HAP-1 (cell line): ENCODE measurements at regions not wholly inside any gene's neighbourhood (a gene's known extent, or its start where the extent isn't known, plus 50 kb on each side); places are given as distances from the start of the nearest gene placed in this dataset.

Experiments
- DNase-seq, 2 experiments: peaks; one replicate each; pipeline ENCODE4 v3.0.0-alpha.2; 2016 to 2020; ENCODE audit warnings: low spot score in 2 of 2
- H3K27me3 ChIP-seq: fragments of 250-450 bp; sonication (Bioruptor Pico); 2 replicates; pipeline ENCODE4 v1.5.1; 2020; ENCODE audit warnings: low read depth, mild to moderate bottlenecking, moderate library complexity
- H3K36me3 ChIP-seq: fragments of 250-450 bp; sonication (Bioruptor Pico); replicated peaks from 2 replicates; pipeline ENCODE4 v1.5.1; 2020; ENCODE audit warnings: mild to moderate bottlenecking
- H3K4me1 ChIP-seq: fragments of 250-450 bp; sonication (Bioruptor Pico); 2 replicates; pipeline ENCODE4 v1.5.1; 2020; ENCODE audit warnings: mild to moderate bottlenecking
- H3K4me3 ChIP-seq: fragments of 250-450 bp; sonication (Bioruptor Pico); 2 replicates; pipeline ENCODE4 v1.5.1; 2020; ENCODE audit warnings: mild to moderate bottlenecking, moderate library complexity
- H3K9me3 ChIP-seq: fragments of 250-450 bp; sonication (Bioruptor Pico); 2 replicates; pipeline ENCODE4 v1.5.1; 2020; ENCODE audit warnings: mild to moderate bottlenecking, moderate library complexity
- in situ Hi-C: fragments of 300-500 bp; cut with MboI; formaldehyde crosslinking; loops from 3 replicates; pipeline ENCODE4 v1.14.3; 2020; ENCODE audit warnings: low sequenced_read_pairs, inconsistent platforms, mixed read lengths

DNA sequence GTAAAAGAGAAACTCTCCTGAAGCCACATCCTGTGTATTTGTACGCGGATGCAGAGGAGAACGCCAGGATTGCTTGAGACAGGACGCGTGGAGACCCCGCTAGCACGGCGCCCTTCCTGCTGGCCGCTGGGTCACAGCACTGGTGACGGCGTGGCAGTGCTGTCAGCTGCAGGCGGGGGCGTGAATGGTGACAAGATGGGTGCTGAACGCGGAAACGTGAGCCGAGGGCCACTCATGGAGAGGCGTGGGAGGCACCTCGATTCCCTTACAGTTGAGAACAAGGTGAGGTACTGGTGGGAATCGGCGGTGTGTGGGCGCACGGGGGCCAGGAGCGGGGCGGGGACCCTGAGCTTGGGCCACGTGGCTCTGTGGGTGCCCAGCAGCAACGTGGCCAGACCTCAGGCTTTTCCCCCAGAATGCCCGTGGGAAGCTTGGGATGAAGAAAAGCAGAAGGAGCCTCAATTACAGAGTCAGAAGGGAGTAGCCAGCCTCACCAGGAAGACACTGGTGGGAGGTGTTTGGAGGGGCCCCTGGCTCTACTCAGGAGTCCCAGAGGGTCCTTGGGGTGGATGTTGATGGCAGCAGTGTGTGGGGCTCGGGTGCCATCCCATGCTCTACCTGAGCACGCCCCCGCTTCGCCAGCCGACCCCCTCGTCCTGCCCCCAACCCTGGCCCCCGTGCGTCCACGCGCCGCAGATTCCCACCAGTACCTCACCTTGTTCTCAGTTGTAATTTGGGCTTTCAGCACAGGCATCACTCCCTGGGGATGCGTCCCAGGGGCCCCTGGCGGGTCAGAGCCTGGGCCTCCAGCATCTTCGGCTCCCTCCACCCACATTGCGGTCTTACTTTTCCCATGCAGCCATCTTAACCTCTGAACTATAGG, 208.4 kb upstream of the TCERG1L start:
- H3K27me3 ChIP-seq = no peaks in the 10 kb centered on the region
- DNase-seq = no peak
- H3K36me3 ChIP-seq = no peaks in the 10 kb centered on the region
- H3K4me1 ChIP-seq = no peaks in the 10 kb centered on the region
- in situ Hi-C loops = no loop called here
- no peaks in the 10 kb centered on the region for H3K9me3 ChIP-seq
- H3K4me3 ChIP-seq = no peak overlapping the region

DNA sequence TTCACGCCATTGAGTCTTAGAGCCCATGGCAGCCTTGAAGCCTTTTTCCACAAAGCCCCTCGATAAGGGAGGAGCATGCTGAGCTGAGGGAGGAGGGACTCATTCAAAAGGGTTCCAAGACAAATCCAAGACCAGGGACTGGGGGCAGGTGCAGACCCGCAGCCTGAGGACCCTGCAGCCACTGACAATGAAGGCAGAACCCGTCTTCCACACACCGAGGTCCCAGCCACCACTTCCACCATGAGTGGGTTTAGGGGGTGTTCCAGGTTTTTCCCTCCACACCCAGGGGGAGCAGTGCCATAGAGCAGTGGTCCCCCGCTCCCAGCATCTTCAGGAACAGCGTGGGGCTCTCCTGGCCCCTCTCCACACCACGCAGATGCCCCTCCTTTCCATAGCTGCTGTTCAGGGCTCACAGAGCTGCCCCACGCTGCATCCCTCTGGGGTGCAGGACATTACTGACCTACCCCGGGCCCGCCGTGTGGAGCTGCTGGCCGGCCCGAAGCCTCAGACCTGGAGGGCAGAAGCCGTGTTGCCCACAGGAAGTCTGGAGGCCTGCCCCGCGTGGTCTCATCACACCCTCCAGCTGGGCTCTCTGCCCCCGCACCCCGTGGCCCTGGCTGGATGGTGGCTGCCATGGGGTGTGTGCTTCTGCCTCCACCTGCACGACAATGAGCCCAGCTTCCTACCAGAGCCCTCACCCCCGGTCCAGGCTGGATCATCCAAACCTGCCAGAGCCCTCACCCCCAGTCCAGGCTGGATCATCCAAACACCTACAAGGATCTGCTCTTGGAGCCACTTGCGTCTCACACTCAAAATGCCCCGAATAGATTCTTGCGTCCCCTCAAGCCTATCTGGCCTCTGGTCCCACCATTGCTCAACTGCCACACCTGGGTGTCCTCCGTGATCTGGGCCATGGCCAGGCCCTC, 220.0 kb upstream of the TCERG1L start:
- no peaks in the 10 kb centered on the region for H3K4me1 ChIP-seq
- H3K4me3 ChIP-seq = no peak overlapping the region
- no peaks in the 10 kb centered on the region for H3K9me3 ChIP-seq
- no peaks in the 10 kb centered on the region for H3K27me3 ChIP-seq
- H3K36me3 ChIP-seq = no peaks in the 10 kb centered on the region
- in situ Hi-C loops = no loop called here
- no peak for DNase-seq

DNA sequence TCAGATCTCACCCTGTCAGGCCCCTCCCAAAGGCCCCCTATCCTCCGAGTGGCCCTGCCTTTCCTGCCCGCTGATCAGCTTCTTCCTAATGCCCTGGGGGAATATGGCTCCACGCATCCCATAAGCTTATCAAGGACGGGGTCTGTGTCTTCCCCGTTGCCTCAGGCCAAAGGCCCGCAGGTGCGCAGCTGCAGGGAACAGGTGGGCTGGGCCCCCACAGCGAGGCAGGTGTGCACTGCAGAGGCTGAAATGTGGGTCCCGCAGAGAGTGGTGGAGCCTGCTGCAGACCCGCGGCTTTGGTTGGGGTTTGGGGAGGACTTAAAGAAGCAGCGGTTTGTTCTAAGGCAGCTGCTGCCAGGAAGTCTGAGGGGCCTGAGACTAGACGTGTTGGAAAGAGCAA, 220.8 kb upstream of the TCERG1L start:
- no peaks in the 10 kb centered on the region for H3K9me3 ChIP-seq
- H3K36me3 ChIP-seq = no peaks in the 10 kb centered on the region
- in situ Hi-C loops = no loop called here
- no peaks in the 10 kb centered on the region for H3K4me1 ChIP-seq
- no peaks in the 10 kb centered on the region for H3K27me3 ChIP-seq
- no peak overlapping the region for H3K4me3 ChIP-seq
- no peak for DNase-seq

DNA sequence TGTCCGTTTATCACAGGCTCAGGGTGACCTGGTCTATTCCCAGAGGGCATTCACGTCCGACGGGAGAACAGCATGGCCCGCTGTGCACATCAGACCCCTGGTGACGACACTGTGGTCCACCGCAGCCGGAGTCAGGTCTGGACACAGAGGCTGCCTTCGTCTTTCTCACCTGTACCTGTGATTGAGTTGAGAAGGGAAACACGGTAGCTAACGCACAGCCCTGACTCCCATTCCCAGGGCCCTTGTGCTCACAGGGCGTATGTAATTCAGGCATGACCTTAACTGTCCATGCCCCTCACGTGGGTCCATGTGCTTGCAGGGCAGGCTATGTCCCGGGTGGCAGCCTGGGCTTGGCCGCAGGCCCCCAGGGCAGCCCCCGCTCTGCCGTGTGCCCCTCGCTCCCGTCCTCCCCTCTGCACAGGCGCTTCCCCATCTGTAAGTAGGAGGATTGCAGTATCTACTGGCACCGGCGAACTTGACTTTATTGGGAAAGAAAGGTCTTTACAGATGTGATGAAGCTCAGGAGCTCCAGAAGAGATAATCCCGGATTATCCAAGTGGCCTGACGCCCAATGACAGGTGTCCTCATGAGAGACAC, 221.3 kb upstream of the TCERG1L start:
- no peaks in the 10 kb centered on the region for H3K9me3 ChIP-seq

DNA sequence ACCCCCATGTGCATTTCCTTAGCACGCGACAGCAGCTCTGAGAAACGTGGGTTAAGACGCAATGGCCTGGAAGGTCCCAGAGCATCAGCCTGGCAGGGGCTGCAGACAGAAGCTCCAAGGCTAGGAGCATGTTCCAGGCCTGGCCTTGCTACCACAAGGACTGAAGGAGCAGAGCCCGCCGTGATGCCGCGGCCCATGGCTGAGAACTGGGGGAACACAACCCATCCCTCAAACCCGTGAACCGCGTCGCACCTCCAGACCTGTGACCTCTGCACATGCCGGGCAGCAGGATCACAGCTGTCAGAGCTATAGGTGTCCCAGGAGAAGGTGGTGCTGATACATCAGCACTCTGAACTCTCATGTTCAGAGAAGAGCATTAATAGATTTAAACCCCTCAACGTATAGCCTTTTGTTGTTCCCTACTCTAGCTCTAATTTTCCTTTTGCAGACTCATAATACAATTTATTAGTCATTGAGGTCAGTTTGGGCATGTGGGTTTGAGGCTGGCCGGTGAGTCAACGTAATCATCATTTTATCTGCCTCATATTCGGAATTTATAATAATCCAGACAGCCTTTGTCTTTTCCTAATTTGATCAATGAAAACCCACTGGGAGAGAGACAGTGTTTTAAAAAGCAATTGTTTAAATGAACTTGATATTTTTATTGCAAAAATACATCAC, 222.5 kb upstream of the TCERG1L start:
- H3K27me3 ChIP-seq = no peaks in the 10 kb centered on the region
- no peaks in the 10 kb centered on the region for H3K4me1 ChIP-seq
- H3K4me3 ChIP-seq = no peak overlapping the region
- H3K36me3 ChIP-seq = no peaks in the 10 kb centered on the region
- no peaks in the 10 kb centered on the region for H3K9me3 ChIP-seq
- DNase-seq = no peak
- in situ Hi-C loops = no loop called here

More for the DNA sequence above, 221.3 kb upstream of the TCERG1L start:
- Histone ChIP-seq H3K36me3 (no peaks in the 10 kb centered on the region), H3K4me1 (no peaks in the 10 kb centered on the region), H3K27me3 (no peaks in the 10 kb centered on the region), H3K4me3 (no peak overlapping the region)
- DNase-seq = no peak
- in situ Hi-C loops = no loop called here

DNA sequence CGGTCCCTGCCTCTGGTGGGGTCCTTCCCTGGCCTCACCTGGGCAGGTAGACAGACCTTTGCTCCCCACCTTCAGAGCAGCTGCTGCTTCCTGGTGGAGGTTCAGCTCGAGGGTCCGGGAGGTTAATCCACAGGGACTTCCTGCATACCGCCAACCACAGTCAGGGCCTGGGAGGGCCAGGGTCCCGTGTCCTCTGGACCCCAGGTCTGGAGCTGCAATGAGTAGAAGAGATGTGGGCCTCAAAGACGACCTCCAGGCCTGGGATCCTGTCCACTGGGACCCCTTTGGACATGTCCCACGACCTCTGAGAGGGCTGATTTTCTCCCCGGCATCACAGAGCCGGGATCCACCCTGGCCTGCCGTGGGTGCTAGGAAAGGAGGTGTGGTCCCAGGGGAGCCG, 223.3 kb upstream of the TCERG1L start:
- H3K9me3 ChIP-seq = no peaks in the 10 kb centered on the region
- no peak for DNase-seq
- in situ Hi-C loops = no loop called here

DNA sequence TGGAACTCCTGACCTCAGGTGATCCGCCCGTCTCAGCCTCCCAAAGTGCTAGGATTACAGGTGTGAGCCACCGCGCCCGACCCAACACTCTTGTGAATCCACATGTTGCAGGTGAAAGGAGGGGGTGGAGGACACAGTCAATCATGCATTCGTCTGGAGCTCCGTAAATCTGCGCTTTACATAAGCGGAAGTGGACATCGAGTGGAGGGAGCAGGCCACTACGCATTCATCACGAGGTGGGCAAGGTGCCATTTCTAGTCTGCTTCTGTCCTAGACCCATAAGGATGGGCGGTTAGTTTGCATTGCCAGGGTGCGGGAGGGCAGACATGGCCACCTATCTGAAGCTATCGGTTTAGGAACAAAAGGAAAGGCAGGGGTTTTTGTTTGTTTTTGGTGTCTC, 225.2 kb upstream of the TCERG1L start:
- in situ Hi-C loops = no loop called here
- Histone ChIP-seq H3K36me3 (no peaks in the 10 kb centered on the region), H3K27me3 (no peaks in the 10 kb centered on the region), H3K9me3 (no peaks in the 10 kb centered on the region), H3K4me1 (no peaks in the 10 kb centered on the region), H3K4me3 (no peak overlapping the region)
- DNase-seq = no peak

More for the DNA sequence above, 223.3 kb upstream of the TCERG1L start:
- H3K36me3 ChIP-seq = no peaks in the 10 kb centered on the region
- H3K4me3 ChIP-seq = no peak overlapping the region
- H3K4me1 ChIP-seq = no peaks in the 10 kb centered on the region
- no peaks in the 10 kb centered on the region for H3K27me3 ChIP-seq

DNA sequence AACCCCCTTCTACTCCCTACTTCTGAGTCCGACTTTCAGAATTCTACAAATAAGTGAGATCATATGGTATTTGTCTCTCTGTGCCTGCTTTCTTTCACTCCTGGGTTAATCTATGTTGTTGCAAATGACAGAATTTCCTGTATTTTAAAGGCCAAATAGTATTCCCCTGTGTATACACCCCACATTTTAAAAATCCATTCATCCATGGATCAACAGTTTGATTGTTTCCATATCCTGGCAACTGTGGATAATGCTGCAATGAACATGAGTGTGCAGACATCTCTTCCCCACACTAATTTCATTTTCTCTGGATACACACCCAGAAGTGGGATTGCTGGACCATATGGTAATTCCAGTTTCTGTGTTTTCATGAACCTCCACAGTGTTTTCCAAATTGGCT, 225.8 kb upstream of the TCERG1L start:
- no peaks in the 10 kb centered on the region for H3K36me3 ChIP-seq
- DNase-seq = no peak
- H3K4me3 ChIP-seq = no peak overlapping the region
- H3K4me1 ChIP-seq = no peaks in the 10 kb centered on the region
- H3K9me3 ChIP-seq = no peaks in the 10 kb centered on the region
- in situ Hi-C loops = no loop called here
- H3K27me3 ChIP-seq = no peaks in the 10 kb centered on the region

DNA sequence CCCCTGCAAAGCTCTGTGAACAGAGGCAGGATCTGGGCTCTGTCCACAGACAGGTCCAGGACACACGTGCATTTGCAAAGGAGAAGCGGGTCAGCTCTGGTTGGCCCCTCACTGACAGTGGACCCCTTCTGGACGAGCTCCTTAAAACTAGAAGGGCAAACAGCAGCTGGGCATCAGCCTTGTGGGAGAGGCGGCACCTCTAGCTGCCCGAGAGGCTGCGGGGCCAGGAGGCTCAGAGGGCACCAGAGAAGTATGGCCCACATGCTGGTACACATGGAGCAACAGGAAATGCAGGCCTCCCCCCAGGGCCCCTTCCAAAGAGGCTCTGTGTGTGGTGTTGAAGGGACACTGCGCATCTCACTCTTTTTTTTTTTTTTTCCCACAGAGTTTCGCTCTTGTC, 233.0 kb upstream of the TCERG1L start:
- in situ Hi-C loops = no loop called here
- Histone ChIP-seq H3K36me3 (no peaks in the 10 kb centered on the region), H3K4me3 (no peak overlapping the region), H3K4me1 (no peaks in the 10 kb centered on the region), H3K27me3 (no peaks in the 10 kb centered on the region), H3K9me3 (no peaks in the 10 kb centered on the region)
- no peak for DNase-seq

DNA sequence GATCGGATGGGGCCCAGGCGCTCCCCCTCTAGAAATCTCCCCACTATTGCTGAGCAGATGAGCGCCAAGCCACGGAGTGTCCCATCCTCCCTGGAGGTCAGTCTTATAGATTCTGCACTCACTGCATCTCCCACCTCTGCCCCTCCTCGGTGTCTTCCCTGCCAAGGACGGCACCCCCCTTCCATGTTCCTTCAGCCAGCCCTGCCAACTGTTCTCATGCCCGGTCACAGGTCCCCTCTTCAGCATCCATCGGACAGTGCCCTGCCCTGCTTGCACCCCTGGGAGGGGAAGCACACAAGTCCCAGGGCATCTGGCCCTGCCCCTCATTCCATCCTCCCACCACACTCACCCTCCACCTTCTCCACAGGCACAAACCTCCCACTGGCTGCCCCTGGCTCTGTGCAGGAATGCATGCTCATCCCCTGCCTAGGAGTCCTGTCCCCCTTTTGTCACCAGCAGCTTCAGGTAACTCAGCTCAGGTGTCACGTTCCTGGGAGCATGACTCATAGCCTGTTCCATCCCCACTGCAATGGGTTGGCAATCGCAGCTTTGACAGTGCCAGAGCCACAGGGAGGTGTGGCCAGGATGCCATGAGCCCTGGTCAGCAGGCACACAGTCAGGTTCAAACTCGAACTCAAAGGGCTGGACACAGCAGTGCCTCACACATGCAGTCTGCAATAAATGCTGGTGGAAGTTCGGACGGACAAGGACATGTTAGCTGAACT, 234.7 kb upstream of the TCERG1L start:
- no peaks in the 10 kb centered on the region for H3K27me3 ChIP-seq
- no peak for DNase-seq
- in situ Hi-C loops = no loop called here

DNA sequence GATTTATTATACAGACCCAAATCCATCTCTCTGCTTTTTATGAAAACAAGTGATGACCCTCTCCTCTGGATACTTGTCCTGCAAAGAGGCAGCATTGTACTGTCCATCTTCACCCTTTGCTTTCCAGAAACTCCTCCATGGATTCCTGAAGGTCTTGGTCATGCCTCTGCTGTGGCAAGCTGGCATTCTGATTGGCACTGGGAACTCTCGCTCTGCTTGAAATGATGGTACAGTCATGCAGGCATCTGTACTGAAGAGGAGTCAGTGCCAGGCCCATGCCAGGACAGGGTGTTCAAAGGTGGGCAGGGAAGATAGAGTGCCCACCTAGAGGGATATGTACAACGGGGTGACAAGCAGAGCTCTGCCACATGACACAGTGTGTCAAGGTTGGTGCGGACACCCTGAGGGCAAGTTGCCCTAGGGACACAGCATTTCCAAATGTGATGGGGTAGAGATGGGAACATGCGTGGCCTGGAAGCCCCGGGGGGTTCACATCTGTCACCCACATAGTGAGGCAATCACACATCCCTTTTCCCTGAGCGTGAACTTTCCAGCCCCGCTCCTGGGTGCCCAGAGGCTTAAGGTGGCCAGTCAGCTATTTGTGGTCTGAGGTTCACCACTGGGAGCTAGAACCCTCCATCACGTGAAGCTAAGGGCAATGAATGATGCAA, 235.7 kb upstream of the TCERG1L start:
- Histone ChIP-seq H3K4me3 (no peak overlapping the region), H3K36me3 (no peaks in the 10 kb centered on the region), H3K9me3 (no peaks in the 10 kb centered on the region), H3K4me1 (no peaks in the 10 kb centered on the region), H3K27me3 (no peaks in the 10 kb centered on the region)
- no peak for DNase-seq
- in situ Hi-C loops = no loop called here

More for the DNA sequence above, 234.7 kb upstream of the TCERG1L start:
- Histone ChIP-seq H3K9me3 (no peaks in the 10 kb centered on the region), H3K4me1 (no peaks in the 10 kb centered on the region), H3K4me3 (no peak overlapping the region), H3K36me3 (no peaks in the 10 kb centered on the region)

DNA sequence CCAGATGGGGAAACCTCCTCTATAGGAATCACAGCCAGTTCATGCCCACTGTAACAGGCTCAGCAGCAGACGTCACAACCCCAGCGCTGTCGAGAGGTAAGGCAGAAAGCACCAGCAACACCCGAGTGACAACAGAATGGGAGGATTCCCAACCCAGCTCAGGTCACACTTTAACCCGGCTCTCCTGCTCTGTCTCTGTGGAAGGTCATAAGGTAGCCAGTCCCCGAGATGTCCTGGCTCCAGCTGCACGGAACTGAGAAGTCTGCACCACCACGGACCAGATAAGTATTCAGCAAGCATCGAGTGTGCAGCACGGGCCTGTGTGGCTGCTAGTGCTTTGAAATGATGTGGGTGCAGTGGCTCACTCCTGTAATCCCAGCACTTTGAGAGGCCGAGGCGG, 236.7 kb upstream of the TCERG1L start:
- no peaks in the 10 kb centered on the region for H3K27me3 ChIP-seq
- no peak for DNase-seq
- H3K9me3 ChIP-seq = no peaks in the 10 kb centered on the region
- in situ Hi-C loops = no loop called here
- H3K4me1 ChIP-seq = no peaks in the 10 kb centered on the region
- no peak overlapping the region for H3K4me3 ChIP-seq
- H3K36me3 ChIP-seq = no peaks in the 10 kb centered on the region
